Stimulated activated CD4-positive, alpha-beta T cell treated with anti-CD3 and anti-CD28 coated beads, Interleukin-15, amount 100 ng/mL, for 48 hours (primary cell): ENCODE measurements at regions not wholly inside any gene's neighbourhood (a gene's known extent, or its start where the extent isn't known, plus 50 kb on each side); places are given as distances from the start of the nearest gene placed in this dataset.

Source experiments
- DNase-seq, 2 donors: peaks; one replicate each; pipeline ENCODE4 v3.0.0-alpha.2; 2020; ENCODE audit warnings: low read depth in 2 of 2

- DNase-seq = no peak
Observed at GRCh38 chr7:93646538-93646937, 72.0 kb upstream of the CALCR start.

GRCh38 chr7:93636276-93636675 lies 61.8 kb upstream of the CALCR start:
- no peak for DNase-seq

GRCh38 chr7:93632371-93632770 lies 57.8 kb upstream of the CALCR start:
- DNase-seq = no peak

GRCh38 chr7:93629291-93629801 lies 54.8 kb upstream of the CALCR start:
- no peak for DNase-seq

GRCh38 chr7:93626869-93627268 lies 52.3 kb upstream of the CALCR start:
- no peak for DNase-seq
